KG1 (cell line): ENCODE measurements at regions not wholly inside any gene's neighbourhood (a gene's known extent, or its start where the extent isn't known, plus 50 kb on each side); places are given as distances from the start of the nearest gene placed in this dataset.
"Not testable (repeated sequence)": the region's sequence is repeated elsewhere in the genome, so short reads cannot be mapped to it uniquely, and the experiment has no call there.

Source experiments
- DNase-seq: peaks from one replicate; lab custom pipeline; 2025; lab: John Stamatoyannopoulos, UW

GRCh38 chr6:12546410-12547002, 170.1 kb upstream of the PHACTR1 start:
- no peak for DNase-seq

GRCh38 chr6:12548526-12548925, 168.0 kb upstream of the PHACTR1 start:
- DNase-seq = no peak

GRCh38 chr6:12549445-12549844, 167.1 kb upstream of the PHACTR1 start:
- DNase-seq = not testable (repeated sequence)

GRCh38 chr6:12554820-12555219, 161.7 kb upstream of the PHACTR1 start:
- not testable (repeated sequence) for DNase-seq

- no peak for DNase-seq
These were observed 161.3 kb upstream of the PHACTR1 start for GRCh38 chr6:12555267-12555666.

GRCh38 chr6:12555781-12556180, 160.8 kb upstream of the PHACTR1 start:
- no peak for DNase-seq

GRCh38 chr6:12557765-12558164, 158.8 kb upstream of the PHACTR1 start:
- no peak for DNase-seq

GRCh38 chr6:12560315-12560714, 156.3 kb upstream of the PHACTR1 start:
- no peak for DNase-seq

GRCh38 chr6:12566618-12567123, 149.9 kb upstream of the PHACTR1 start:
- DNase-seq = no peak

- no peak for DNase-seq
These were observed 148.9 kb upstream of the PHACTR1 start for GRCh38 chr6:12567682-12568081.

GRCh38 chr6:12569646-12570045, 146.9 kb upstream of the PHACTR1 start:
- DNase-seq = no peak

GRCh38 chr6:12570461-12571030, 146.0 kb upstream of the PHACTR1 start:
- no peak for DNase-seq

GRCh38 chr6:12572896-12573827, 143.4 kb upstream of the PHACTR1 start:
- no peak for DNase-seq

GRCh38 chr6:12575961-12576360, 140.6 kb upstream of the PHACTR1 start:
- no peak for DNase-seq

- DNase-seq = no peak
These were observed 140.2 kb upstream of the PHACTR1 start for GRCh38 chr6:12576389-12576788.

GRCh38 chr6:12577124-12577850, 139.3 kb upstream of the PHACTR1 start:
- DNase-seq = no peak

- no peak for DNase-seq
These were observed 138.5 kb upstream of the PHACTR1 start for GRCh38 chr6:12578097-12578496.

- no peak for DNase-seq
These were observed 137.8 kb upstream of the PHACTR1 start for GRCh38 chr6:12578751-12579150.

GRCh38 chr6:12580290-12580689, 136.3 kb upstream of the PHACTR1 start:
- DNase-seq = no peak

GRCh38 chr6:12582421-12583110, 134.0 kb upstream of the PHACTR1 start:
- no peak for DNase-seq

GRCh38 chr6:12584631-12585405, 131.7 kb upstream of the PHACTR1 start:
- DNase-seq = no peak
